ENCODE measurements at regions not wholly inside any gene's neighbourhood (a gene's known extent, or its start where the extent isn't known, plus 50 kb on each side); places are given as distances from the start of the nearest gene placed in this dataset.

- Mint-ChIP-seq H3K27me3 (no peaks in the 10 kb centered on the region), H3K36me3 (no peaks in the 10 kb centered on the region), H3K4me3 (no peak overlapping the region), H3K27ac (no peak overlapping the region), H3K4me1 (ENCODE audit: unreplicated experiment) (peaks cover 10% of the 10 kb centered on the region), H3K9me3 (no peaks in the 10 kb centered on the region)
- no peak for DNase-seq (ENCODE audit: extremely low spot score, unreplicated experiment)
- no peak for TF ChIP-seq CTCF (conservative IDR thresholded peaks at IDR 0.05)
Observed at GRCh38 chr13:20351281-20352022, 119.3 kb upstream of the GJB6 start.

GRCh38 chr13:20350819-20351218 is 118.7 kb upstream of the GJB6 start:
- H3K27me3 Mint-ChIP-seq, result no peaks in the 10 kb centered on the region
- peaks cover 6% of the 10 kb centered on the region for H3K4me1 Mint-ChIP-seq (ENCODE audit: unreplicated experiment)
- no peaks in the 10 kb centered on the region for H3K36me3 Mint-ChIP-seq
- H3K4me3 Mint-ChIP-seq, result no peak overlapping the region
- DNase-seq (ENCODE audit: extremely low spot score, unreplicated experiment), result no peak
- H3K9me3 Mint-ChIP-seq, result no peaks in the 10 kb centered on the region
- TF ChIP-seq CTCF (conservative IDR thresholded peaks at IDR 0.05), result no peak
- no peak overlapping the region for H3K27ac Mint-ChIP-seq

GRCh38 chr13:20350382-20350763 is 118.3 kb upstream of the GJB6 start:
- peaks cover 5% of the 10 kb centered on the region for H3K4me1 Mint-ChIP-seq (ENCODE audit: unreplicated experiment)

GRCh38 chr13:20349564-20350381 is 117.7 kb upstream of the GJB6 start:
- H3K9me3 Mint-ChIP-seq, result no peaks in the 10 kb centered on the region
- DNase-seq (ENCODE audit: extremely low spot score, unreplicated experiment), result no peak
- TF ChIP-seq CTCF (conservative IDR thresholded peaks at IDR 0.05), result no peak
- H3K4me1 Mint-ChIP-seq (ENCODE audit: unreplicated experiment), result peaks cover 5% of the 10 kb centered on the region
- no peaks in the 10 kb centered on the region for H3K27me3 Mint-ChIP-seq
- H3K27ac Mint-ChIP-seq, result no peak overlapping the region
- no peaks in the 10 kb centered on the region for H3K36me3 Mint-ChIP-seq
- no peak overlapping the region for H3K4me3 Mint-ChIP-seq

More at GRCh38 chr13:20350382-20350763, 118.3 kb upstream of the GJB6 start:
- H3K4me3 Mint-ChIP-seq, result no peak overlapping the region
- H3K27me3 Mint-ChIP-seq, result no peaks in the 10 kb centered on the region
- no peaks in the 10 kb centered on the region for H3K9me3 Mint-ChIP-seq
- no peak for TF ChIP-seq CTCF (conservative IDR thresholded peaks at IDR 0.05)
- H3K36me3 Mint-ChIP-seq, result no peaks in the 10 kb centered on the region
- no peak for DNase-seq (ENCODE audit: extremely low spot score, unreplicated experiment)
- H3K27ac Mint-ChIP-seq, result no peak overlapping the region

- no peak for DNase-seq (ENCODE audit: extremely low spot score, unreplicated experiment)
- Mint-ChIP-seq H3K27me3 (no peaks in the 10 kb centered on the region), H3K36me3 (no peaks in the 10 kb centered on the region), H3K9me3 (no peaks in the 10 kb centered on the region), H3K4me3 (no peak overlapping the region), H3K27ac (no peak overlapping the region), H3K4me1 (ENCODE audit: unreplicated experiment) (peaks cover 5% of the 10 kb centered on the region)
- TF ChIP-seq CTCF (conservative IDR thresholded peaks at IDR 0.05), result no peak
Observed at GRCh38 chr13:20348645-20349408, 116.7 kb upstream of the GJB6 start.
